ENCODE measurements at regions not wholly inside any gene's neighbourhood (a gene's known extent, or its start where the extent isn't known, plus 50 kb on each side); places are given as distances from the start of the nearest gene placed in this dataset.

GRCh38 chr3:157746391-157746790, 243.2 kb upstream of the VEPH1 start:
- H3K4me2 ChIP-seq (ENCODE audit: control insufficient read depth, extremely low read depth, insufficient read depth, low read depth, low read length), result no peak overlapping the region
- FAIRE-seq, result no peak
- no peaks in the 10 kb centered on the region for H3K9me3 ChIP-seq (ENCODE audit: control insufficient read depth, low read depth, low read length)
- no peak for TF ChIP-seq CTCF (optimal IDR thresholded peaks at IDR 0.05 in 1 of 3, IDR thresholded peaks at IDR 0.05 in 1 of 3, conservative IDR thresholded peaks at IDR 0.05 in 1 of 3; ENCODE audit: extremely low read depth in 1 of 3, insufficient read depth in 2 of 3, low read length in 3 of 3)
- no peak for TF ChIP-seq EZH2 (IDR thresholded peaks at IDR 0.05; ENCODE audit: low read length)
- no peaks in the 10 kb centered on the region for H3K9me1 ChIP-seq (ENCODE audit: control insufficient read depth, extremely low read depth, insufficient read depth, low read length)
- H3K27me3 ChIP-seq (ENCODE audit: control insufficient read depth, extremely low read depth, insufficient read depth, low read length), result no peaks in the 10 kb centered on the region
- no peaks in the 10 kb centered on the region for H3K36me3 ChIP-seq (ENCODE audit: control insufficient read depth in 2 of 2, extremely low read depth in 1 of 2, insufficient read depth in 2 of 2, low read length in 2 of 2)
- DNase-seq (ENCODE audit: low read depth, low spot score), result no peak
- H3K9ac ChIP-seq (ENCODE audit: control insufficient read depth, extremely low read depth, insufficient read depth, low read length), result no peak overlapping the region
- no peak overlapping the region for H3K4me3 ChIP-seq (ENCODE audit: control insufficient read depth in 2 of 3, extremely low read depth in 1 of 3, insufficient read depth in 2 of 3, low read depth in 1 of 3, low read length in 3 of 3)
- H2AFZ ChIP-seq (ENCODE audit: control insufficient read depth, low read length), result no peak overlapping the region
- dilution Hi-C loops (cut with MboI; ENCODE audit: extremely low pct_ligation_motif_present, low sequenced_read_pairs), result no loop called here
- no peaks in the 10 kb centered on the region for H3K4me1 ChIP-seq (ENCODE audit: control insufficient read depth, extremely low read depth, insufficient read depth, low read length)
- no peaks in the 10 kb centered on the region for H3K79me2 ChIP-seq (ENCODE audit: control insufficient read depth, insufficient read depth, low read length)
- no peak overlapping the region for H3K27ac ChIP-seq (ENCODE audit: control insufficient read depth, insufficient read depth, low read length)
- H4K20me1 ChIP-seq (ENCODE audit: control insufficient read depth, extremely low read depth, insufficient read depth, low read length), result no peaks in the 10 kb centered on the region

- dilution Hi-C loops (cut with MboI; ENCODE audit: extremely low pct_ligation_motif_present, low sequenced_read_pairs), result no loop called here
- Histone ChIP-seq H3K27ac (ENCODE audit: control insufficient read depth, insufficient read depth, low read length) (no peak overlapping the region), H3K27me3 (ENCODE audit: control insufficient read depth, extremely low read depth, insufficient read depth, low read length) (no peaks in the 10 kb centered on the region), H3K4me3 (ENCODE audit: control insufficient read depth in 2 of 3, extremely low read depth in 1 of 3, insufficient read depth in 2 of 3, low read depth in 1 of 3, low read length in 3 of 3) (no peak overlapping the region), H3K4me1 (ENCODE audit: control insufficient read depth, extremely low read depth, insufficient read depth, low read length) (no peaks in the 10 kb centered on the region), H3K9me1 (ENCODE audit: control insufficient read depth, extremely low read depth, insufficient read depth, low read length) (no peaks in the 10 kb centered on the region), H3K9me3 (ENCODE audit: control insufficient read depth, low read depth, low read length) (no peaks in the 10 kb centered on the region), H4K20me1 (ENCODE audit: control insufficient read depth, extremely low read depth, insufficient read depth, low read length) (no peaks in the 10 kb centered on the region), H3K9ac (ENCODE audit: control insufficient read depth, extremely low read depth, insufficient read depth, low read length) (no peak overlapping the region), H2AFZ (ENCODE audit: control insufficient read depth, low read length) (no peak overlapping the region), H3K36me3 (ENCODE audit: control insufficient read depth in 2 of 2, extremely low read depth in 1 of 2, insufficient read depth in 2 of 2, low read length in 2 of 2) (no peaks in the 10 kb centered on the region), H3K4me2 (ENCODE audit: control insufficient read depth, extremely low read depth, insufficient read depth, low read depth, low read length) (no peak overlapping the region), H3K79me2 (ENCODE audit: control insufficient read depth, insufficient read depth, low read length) (no peaks in the 10 kb centered on the region)
- TF ChIP-seq CTCF (optimal IDR thresholded peaks at IDR 0.05 in 1 of 3, IDR thresholded peaks at IDR 0.05 in 1 of 3, conservative IDR thresholded peaks at IDR 0.05 in 1 of 3; ENCODE audit: extremely low read depth in 1 of 3, insufficient read depth in 2 of 3, low read length in 3 of 3) (no peak), EZH2 (IDR thresholded peaks at IDR 0.05; ENCODE audit: low read length) (no peak)
- DNase-seq (ENCODE audit: low read depth, low spot score), result no peak
- FAIRE-seq, result no peak
These were observed 238.4 kb upstream of the VEPH1 start for GRCh38 chr3:157741607-157742006.
